Mesothelial cell of epicardium (in vitro differentiated cells): ENCODE measurements at regions not wholly inside any gene's neighbourhood (a gene's known extent, or its start where the extent isn't known, plus 50 kb on each side); places are given as distances from the start of the nearest gene placed in this dataset.
"Not testable (repeated sequence)": the region's sequence is repeated elsewhere in the genome, so short reads cannot be mapped to it uniquely, and the experiment has no call there.

Experiments
- DNase-seq, 2 experiments: peaks; one replicate each; pipeline ENCODE4 v3.0.0; 2021; ENCODE audit warnings: low spot score in 2 of 2; ENCODE audit not compliant: unreplicated experiment in 2 of 2
- H3K27ac Mint-ChIP-seq: 2 replicates; pipeline ENCODE4 v1.8.0; 2021; ENCODE audit warnings: mixed read lengths
- H3K27me3 Mint-ChIP-seq: 2 replicates; pipeline ENCODE4 v1.8.0; 2021; ENCODE audit warnings: low read depth, mixed read lengths
- H3K36me3 Mint-ChIP-seq: 2 replicates; pipeline ENCODE4 v1.8.0; 2021; ENCODE audit warnings: mixed read lengths
- H3K4me1 Mint-ChIP-seq: 2 replicates; pipeline ENCODE4 v1.8.0; 2021; ENCODE audit warnings: mixed read lengths
- H3K4me3 Mint-ChIP-seq: 2 replicates; pipeline ENCODE4 v1.8.0; 2021; ENCODE audit warnings: mild to moderate bottlenecking, moderate library complexity, mixed read lengths
- H3K9me3 Mint-ChIP-seq: 2 replicates; pipeline ENCODE4 v1.8.0; 2021; ENCODE audit warnings: mixed read lengths
- TF ChIP-seq, protein P1 (sequence below): fragments of 200-600 bp; sonication (generic); IDR thresholded peaks from one replicate; pipeline ENCODE4 v1.5.0; 2021; ENCODE audit warnings: antibody characterized with exemption; ENCODE audit not compliant: unreplicated experiment

DNA sequence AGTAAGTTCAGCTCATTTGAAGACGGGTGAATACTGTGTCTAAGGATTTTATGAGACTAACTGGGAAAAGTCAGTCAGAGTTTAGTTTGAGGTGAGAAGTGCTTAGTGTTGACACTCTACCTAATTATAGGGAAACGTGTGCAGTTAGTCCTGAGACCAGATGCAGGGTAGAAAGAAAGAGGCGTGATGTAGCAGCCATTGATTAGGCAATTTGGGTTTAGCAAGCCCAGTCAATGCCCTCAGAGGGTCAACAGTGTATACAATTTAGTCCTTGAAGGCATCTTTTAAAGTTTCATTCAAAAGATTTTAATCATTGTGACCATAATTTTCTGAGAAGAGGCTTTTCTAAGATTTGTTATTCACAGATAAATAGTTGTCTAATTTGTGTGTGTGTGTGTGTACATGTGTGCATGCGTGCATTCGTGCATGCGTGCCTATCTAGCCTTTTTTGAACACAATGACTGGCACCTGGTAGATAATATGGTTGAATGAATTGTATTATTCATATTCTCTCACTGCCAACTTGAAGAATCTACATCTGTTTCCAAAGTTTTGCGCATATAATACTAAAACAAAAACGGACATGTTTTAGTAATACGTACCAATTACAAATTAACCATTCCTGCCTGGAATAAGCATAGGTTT is 332.9 kb downstream of the SRGAP2C start:
- peaks cover 3% of the 10 kb centered on the region for H3K9me3 Mint-ChIP-seq
- H3K36me3 Mint-ChIP-seq, result no peaks in the 10 kb centered on the region
- no peak overlapping the region for H3K27ac Mint-ChIP-seq
- peaks cover 6% of the 10 kb centered on the region for H3K4me1 Mint-ChIP-seq
- H3K27me3 Mint-ChIP-seq, result peaks cover 3% of the 10 kb centered on the region
- no peak for DNase-seq
- no peak overlapping the region for H3K4me3 Mint-ChIP-seq
- TF ChIP-seq, protein P1, sequence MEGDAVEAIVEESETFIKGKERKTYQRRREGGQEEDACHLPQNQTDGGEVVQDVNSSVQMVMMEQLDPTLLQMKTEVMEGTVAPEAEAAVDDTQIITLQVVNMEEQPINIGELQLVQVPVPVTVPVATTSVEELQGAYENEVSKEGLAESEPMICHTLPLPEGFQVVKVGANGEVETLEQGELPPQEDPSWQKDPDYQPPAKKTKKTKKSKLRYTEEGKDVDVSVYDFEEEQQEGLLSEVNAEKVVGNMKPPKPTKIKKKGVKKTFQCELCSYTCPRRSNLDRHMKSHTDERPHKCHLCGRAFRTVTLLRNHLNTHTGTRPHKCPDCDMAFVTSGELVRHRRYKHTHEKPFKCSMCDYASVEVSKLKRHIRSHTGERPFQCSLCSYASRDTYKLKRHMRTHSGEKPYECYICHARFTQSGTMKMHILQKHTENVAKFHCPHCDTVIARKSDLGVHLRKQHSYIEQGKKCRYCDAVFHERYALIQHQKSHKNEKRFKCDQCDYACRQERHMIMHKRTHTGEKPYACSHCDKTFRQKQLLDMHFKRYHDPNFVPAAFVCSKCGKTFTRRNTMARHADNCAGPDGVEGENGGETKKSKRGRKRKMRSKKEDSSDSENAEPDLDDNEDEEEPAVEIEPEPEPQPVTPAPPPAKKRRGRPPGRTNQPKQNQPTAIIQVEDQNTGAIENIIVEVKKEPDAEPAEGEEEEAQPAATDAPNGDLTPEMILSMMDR, result no peak

DNA sequence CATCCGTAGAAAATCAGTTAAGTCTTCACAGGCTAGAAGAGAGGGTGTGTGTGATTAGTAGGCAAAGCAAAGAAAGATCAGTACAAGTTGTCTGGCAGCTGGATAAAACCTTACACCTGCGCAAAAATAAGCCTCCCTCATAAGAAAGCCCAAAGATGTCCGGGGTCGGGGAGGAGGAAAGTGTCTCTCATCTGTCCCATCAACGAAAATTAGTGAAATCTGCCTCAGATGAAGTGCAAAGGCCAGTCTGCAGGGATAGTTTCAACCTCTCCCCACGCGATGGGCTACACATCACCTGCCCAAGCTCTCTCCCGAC is 333.9 kb downstream of the SRGAP2C start:
- peaks cover 3% of the 10 kb centered on the region for H3K9me3 Mint-ChIP-seq
- no peak for DNase-seq
- H3K4me1 Mint-ChIP-seq, result peaks cover 6% of the 10 kb centered on the region
- peak overlapping the region; percentile 60 for H3K27ac Mint-ChIP-seq
- TF ChIP-seq, protein P1, result no peak
- H3K4me3 Mint-ChIP-seq, result peak overlapping the region; percentile 75
- H3K36me3 Mint-ChIP-seq, result no peaks in the 10 kb centered on the region
- peaks cover 3% of the 10 kb centered on the region for H3K27me3 Mint-ChIP-seq

DNA sequence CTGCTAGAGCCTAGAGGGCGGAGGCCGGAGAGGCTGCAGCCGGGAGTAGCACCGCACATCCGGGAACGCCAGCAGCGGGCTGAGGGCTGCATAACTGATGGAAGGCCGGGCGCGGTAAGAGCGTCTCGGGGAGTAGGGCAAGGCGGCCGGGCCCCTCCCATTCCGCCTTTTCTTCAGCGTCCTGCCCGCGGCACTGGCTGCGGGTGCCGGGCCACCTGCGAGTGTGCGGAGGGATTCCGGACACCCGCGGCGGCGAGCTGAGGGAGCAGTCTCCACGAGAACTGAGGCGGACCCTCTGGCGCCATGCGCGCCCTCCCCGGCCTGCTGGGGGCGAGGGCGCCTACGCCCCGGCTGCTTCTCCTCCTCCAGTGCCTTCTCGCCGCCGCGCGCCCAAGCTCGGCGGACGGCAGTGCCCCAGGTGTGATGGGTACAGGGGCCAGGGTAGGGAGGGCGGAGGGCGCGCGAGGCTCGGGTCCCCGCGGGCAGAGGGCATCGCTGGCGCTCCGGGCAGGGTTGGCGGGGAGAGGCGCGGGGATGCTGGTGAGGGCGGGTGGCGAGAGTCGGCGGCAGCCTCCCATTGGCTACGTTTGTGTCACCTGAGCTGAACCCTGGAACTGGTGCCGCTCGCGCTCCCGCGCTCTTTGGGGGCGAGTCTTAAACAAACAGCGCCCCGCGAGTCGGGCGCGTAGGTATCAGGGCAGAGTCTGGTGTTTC is 334.4 kb downstream of the SRGAP2C start:
- Mint-ChIP-seq H3K27ac (peak overlapping the region; percentile 80), H3K9me3 (peaks cover 3% of the 10 kb centered on the region), H3K36me3 (no peaks in the 10 kb centered on the region), H3K27me3 (peaks cover 3% of the 10 kb centered on the region), H3K4me3 (peak overlapping the region; percentile 75), H3K4me1 (peaks cover 6% of the 10 kb centered on the region)
- TF ChIP-seq, protein P1, result no peak
- peak; percentile 30 to 62 for DNase-seq

DNA sequence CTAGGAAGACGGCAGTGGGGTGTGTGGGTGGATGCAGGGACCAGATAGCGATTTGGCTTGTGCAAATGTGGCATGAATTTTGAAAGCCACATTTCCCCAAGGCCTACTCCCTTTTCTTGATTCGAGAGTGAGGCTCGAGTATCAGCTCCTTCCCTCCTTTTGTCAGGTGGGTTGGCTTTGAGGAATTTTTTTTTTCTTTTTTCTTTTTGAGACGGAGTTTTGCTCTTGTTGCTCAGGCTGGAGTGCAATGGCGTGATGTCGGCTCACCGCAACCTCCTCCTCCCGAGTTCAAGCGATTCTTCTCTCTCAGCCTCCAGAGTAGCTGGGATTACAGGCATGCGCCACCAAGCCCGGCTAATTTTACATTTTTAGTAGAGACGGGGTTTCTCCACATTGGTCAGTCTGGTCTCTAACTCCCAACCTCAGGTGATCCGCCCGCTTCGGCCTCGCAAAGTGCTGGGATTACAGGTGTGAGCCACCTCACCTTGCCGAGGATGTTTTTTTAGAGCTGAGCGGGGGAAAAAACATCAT is 335.0 kb downstream of the SRGAP2C start:
- not testable (repeated sequence) for H3K9me3 Mint-ChIP-seq, H3K36me3 Mint-ChIP-seq, DNase-seq, H3K4me1 Mint-ChIP-seq, H3K27me3 Mint-ChIP-seq
- H3K27ac Mint-ChIP-seq, result peak overlapping the region; percentile 80
- H3K4me3 Mint-ChIP-seq, result peak overlapping the region; percentile 75

DNA sequence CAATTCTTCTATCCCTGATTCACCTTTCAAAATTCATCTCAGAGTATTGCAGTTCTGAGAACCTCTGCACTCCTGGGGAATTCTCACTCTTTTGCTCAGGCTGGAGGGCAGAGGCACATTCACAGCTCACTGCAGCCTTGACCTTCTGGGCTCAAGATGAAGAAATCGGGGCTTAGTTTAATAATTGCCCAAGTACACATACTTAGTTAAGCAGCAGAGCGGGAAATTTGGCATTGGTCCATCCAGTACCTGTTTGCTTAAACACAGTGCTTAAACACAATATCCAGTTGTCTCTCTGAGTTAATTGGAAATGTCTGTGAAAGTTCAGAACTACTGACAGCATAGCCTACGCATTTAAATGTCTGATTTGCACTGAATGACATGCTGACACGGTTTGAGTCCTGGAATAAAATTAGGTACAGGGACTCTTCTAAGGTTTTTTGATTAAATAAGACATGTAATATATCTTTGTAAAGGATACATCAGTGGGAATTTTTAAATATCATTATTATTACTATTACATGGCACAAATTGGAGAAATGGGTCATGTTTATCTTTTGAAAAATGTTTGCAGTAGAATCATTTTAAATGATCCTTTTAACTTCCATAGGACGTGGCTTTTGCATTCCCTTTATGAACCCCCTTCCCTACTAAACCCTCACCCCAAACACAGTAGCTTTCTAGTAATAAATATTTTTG is 337.4 kb downstream of the SRGAP2C start:
- Mint-ChIP-seq H3K36me3 (no peaks in the 10 kb centered on the region), H3K9me3 (no peaks in the 10 kb centered on the region), H3K27ac (no peak overlapping the region), H3K4me1 (peaks cover 6% of the 10 kb centered on the region), H3K27me3 (peaks cover 3% of the 10 kb centered on the region), H3K4me3 (no peak overlapping the region)
- TF ChIP-seq, protein P1, result no peak
- no peak for DNase-seq

DNA sequence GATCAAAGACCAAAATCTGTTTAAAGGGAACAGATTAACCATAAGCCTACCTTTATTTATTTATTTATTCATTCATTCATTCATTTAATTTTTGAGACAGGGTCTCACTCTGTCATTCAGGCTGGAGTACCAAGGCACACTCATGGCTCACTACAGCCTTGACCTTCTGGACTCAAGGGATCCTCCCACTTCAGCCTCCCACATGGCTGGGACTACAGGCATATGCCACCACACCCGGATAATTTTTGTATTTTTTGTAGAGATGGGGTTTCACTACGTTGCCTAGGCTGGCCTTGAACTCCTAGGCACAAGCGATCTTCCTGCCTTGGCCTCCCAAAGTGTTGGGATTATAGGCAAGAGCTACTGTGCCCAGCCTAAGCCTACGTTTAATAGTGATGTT is 338.3 kb downstream of the SRGAP2C start:
- not testable (repeated sequence) for H3K36me3 Mint-ChIP-seq, H3K27ac Mint-ChIP-seq, DNase-seq, H3K4me1 Mint-ChIP-seq, H3K27me3 Mint-ChIP-seq, H3K9me3 Mint-ChIP-seq, H3K4me3 Mint-ChIP-seq
